Liver (tissue), 8 donors: ENCODE measurements at regions not wholly inside any gene's neighbourhood (a gene's known extent, or its start where the extent isn't known, plus 50 kb on each side); places are given as distances from the start of the nearest gene placed in this dataset.

Source experiments
- DNase-seq: peaks from one replicate; pipeline ENCODE4 v3.0.0-alpha.2; 2017; ENCODE audit warnings: low spot score
- H3K27ac ChIP-seq, 2 donors: one replicate each; pipeline ENCODE4 v1.7.0; 2013; ENCODE audit warnings: inconsistent platforms in 2 of 2, low read length in 2 of 2, control low read depth in 1 of 2, low read depth in 1 of 2, mild to moderate bottlenecking in 1 of 2
- H3K27me3 ChIP-seq, 4 donors: one replicate each; pipeline versions ENCODE4 v1.6.1 to v1.7.0; 2013; ENCODE audit warnings: low read length in 3 of 4, inconsistent platforms in 1 of 4, mild to moderate bottlenecking in 1 of 4, moderate library complexity in 1 of 4; ENCODE audit not compliant: control insufficient read depth in 4 of 4, insufficient read depth in 4 of 4
- H3K36me3 ChIP-seq, 4 donors: one replicate each; pipeline versions ENCODE4 v1.6.1 to v1.7.0; 2013; ENCODE audit warnings: low read length in 3 of 4, mild to moderate bottlenecking in 3 of 4, low read depth in 1 of 4, moderate library complexity in 1 of 4; ENCODE audit not compliant: control insufficient read depth in 4 of 4, insufficient read depth in 3 of 4
- H3K4me1 ChIP-seq, 4 donors: one replicate each; pipeline versions ENCODE4 v1.6.1 to v1.7.0; 2013; ENCODE audit warnings: low read length in 3 of 4, mild to moderate bottlenecking in 3 of 4, moderate library complexity in 1 of 4; ENCODE audit not compliant: control insufficient read depth in 4 of 4, insufficient read depth in 4 of 4
- H3K4me3 ChIP-seq, 3 donors: one replicate each; pipeline versions ENCODE4 v1.6.1 to v1.7.0; 2013; ENCODE audit warnings: low read length in 3 of 3, control low read depth in 1 of 3, low read depth in 1 of 3, mild to moderate bottlenecking in 1 of 3
- H3K9ac ChIP-seq, 2 donors: one replicate each; pipeline ENCODE4 v1.7.0; 2013; ENCODE audit warnings: low read length in 2 of 2, mild to moderate bottlenecking in 2 of 2, moderate library complexity in 2 of 2, control low read depth in 1 of 2, low read depth in 1 of 2
- H3K9me3 ChIP-seq, 4 donors: one replicate each; pipeline versions ENCODE4 v1.6.1 to v1.7.0; 2013; ENCODE audit warnings: low read length in 3 of 4; ENCODE audit not compliant: control insufficient read depth in 4 of 4
- EGR1 ChIP-seq, 2 donors: IDR thresholded peaks; 2 replicates each; pipeline ENCODE4 v1.6.1; 2016 to 2018; ENCODE audit warnings: antibody characterized with exemption in 2 of 2, low read depth in 2 of 2
- FOXA1 ChIP-seq: IDR thresholded peaks from 2 replicates; pipeline ENCODE4 v1.6.1; 2016; ENCODE audit warnings: antibody characterized with exemption
- FOXA2 ChIP-seq: IDR thresholded peaks from 2 replicates; pipeline ENCODE4 v1.6.1; 2016; ENCODE audit warnings: antibody characterized with exemption
- GABPA ChIP-seq, 2 donors: IDR thresholded peaks in 1 of 2; conservative IDR thresholded peaks in 1 of 2; 2 replicates each; pipeline ENCODE4 v1.6.1; 2016; ENCODE audit warnings: antibody characterized with exemption in 2 of 2, mild to moderate bottlenecking in 1 of 2, moderate library complexity in 1 of 2
- HNF4A ChIP-seq, 2 donors: conservative IDR thresholded peaks; 2 replicates each; pipeline ENCODE4 v1.6.1; 2016; ENCODE audit warnings: antibody characterized with exemption in 2 of 2, mild to moderate bottlenecking in 2 of 2
- HNF4G ChIP-seq: IDR thresholded peaks from 2 replicates; pipeline ENCODE4 v1.6.1; 2016; ENCODE audit warnings: antibody characterized with exemption
- JUND ChIP-seq, 2 donors: IDR thresholded peaks; 2 replicates each; pipeline ENCODE4 v1.6.1; 2016; ENCODE audit warnings: antibody characterized with exemption in 2 of 2
- NR2F2 ChIP-seq: IDR thresholded peaks from 2 replicates; pipeline ENCODE4 v1.6.1; 2016; ENCODE audit warnings: antibody characterized with exemption
- RAD21 ChIP-seq, 2 donors: IDR thresholded peaks; 2 replicates each; pipeline ENCODE4 v1.6.1; 2016; ENCODE audit warnings: antibody characterized with exemption in 2 of 2, mild to moderate bottlenecking in 2 of 2
- REST ChIP-seq: IDR thresholded peaks from 2 replicates; pipeline ENCODE4 v1.6.1; 2016; ENCODE audit warnings: antibody characterized with exemption, mild to moderate bottlenecking
- RXRA ChIP-seq, 2 donors: IDR thresholded peaks; 2 replicates each; pipeline ENCODE4 v1.6.1; 2017 to 2018; ENCODE audit warnings: antibody characterized with exemption in 2 of 2, mild to moderate bottlenecking in 1 of 2
- SP1 ChIP-seq: IDR thresholded peaks from 2 replicates; pipeline ENCODE4 v1.6.1; 2018; ENCODE audit warnings: antibody characterized with exemption, mild to moderate bottlenecking
- TAF1 ChIP-seq: conservative IDR thresholded peaks from 2 replicates; pipeline ENCODE4 v1.6.1; 2016; ENCODE audit warnings: antibody characterized with exemption, mild to moderate bottlenecking
- YY1 ChIP-seq: IDR thresholded peaks from 2 replicates; pipeline ENCODE4 v1.6.1; 2016; ENCODE audit warnings: antibody characterized with exemption, mild to moderate bottlenecking
- ZBTB33 ChIP-seq: IDR thresholded peaks from 2 replicates; pipeline ENCODE4 v1.6.1; 2016; ENCODE audit warnings: antibody characterized with exemption
- WGBS: extraction: QIAGEN DNeasy Blood & Tissue Kit; methylation state at CpG from one replicate; pipeline ENCODE4 v1.1.7; 2013; 5-methylcytosine and 5-hydroxymethylcytosine counted together
- TF ChIP-seq, protein P1 (sequence below): IDR thresholded peaks from 2 replicates; pipeline ENCODE4 v1.6.1; 2016; ENCODE audit warnings: antibody characterized with exemption
- TF ChIP-seq, protein P2 (sequence below): IDR thresholded peaks from 2 replicates; pipeline ENCODE4 v1.6.1; 2016; ENCODE audit warnings: antibody characterized with exemption
- TF ChIP-seq, protein P3 (sequence below): fragments of 150-350 bp; IDR thresholded peaks from 2 replicates; pipeline ENCODE4 v1.5.1; 2017; ENCODE audit warnings: improper control_type of control experiment, low read depth, low read length; ENCODE audit not compliant: missing input control
- donor health status: healthy.
- donor health status: healthy.
- donor health status: healthy.
- donor health status: healthy.
- donor health status: healthy.

DNA sequence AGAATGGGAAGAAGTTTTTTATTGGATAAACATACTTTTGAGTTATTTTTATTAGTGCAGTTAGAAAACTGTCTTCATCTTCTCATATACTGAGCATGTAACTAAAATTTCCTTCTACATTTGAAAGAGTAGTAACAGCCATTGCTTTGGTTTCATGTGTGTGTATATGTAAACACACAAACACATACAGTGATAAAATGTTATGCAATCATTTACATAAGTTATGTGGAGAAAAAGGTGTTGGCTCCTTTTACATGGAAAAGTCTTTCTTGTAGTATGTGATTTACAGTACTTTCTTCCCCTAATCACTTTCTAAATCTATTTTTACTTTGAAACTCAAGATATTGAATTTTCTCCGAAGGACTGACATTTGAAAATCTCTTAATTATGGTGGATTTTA lies 194.3 kb upstream of the PACRGL start:
- Histone ChIP-seq H3K4me1 (no peaks in the 10 kb centered on the region), H3K4me3 (no peak overlapping the region), H3K27ac (no peak overlapping the region), H3K27me3 (no peaks in the 10 kb centered on the region), H3K9ac (no peak overlapping the region), H3K36me3 (no peaks in the 10 kb centered on the region), H3K9me3 (no peaks in the 10 kb centered on the region)
- TF ChIP-seq HNF4G = no peak
- TF ChIP-seq HNF4A (conservative IDR thresholded peaks at IDR 0.05) = no peak
- TF ChIP-seq, protein P1, sequence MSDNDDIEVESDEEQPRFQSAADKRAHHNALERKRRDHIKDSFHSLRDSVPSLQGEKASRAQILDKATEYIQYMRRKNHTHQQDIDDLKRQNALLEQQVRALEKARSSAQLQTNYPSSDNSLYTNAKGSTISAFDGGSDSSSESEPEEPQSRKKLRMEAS = no peak
- DNase-seq = no peak
- WGBS = 91% methylated on average over 1 of the region's 1 CpG

DNA sequence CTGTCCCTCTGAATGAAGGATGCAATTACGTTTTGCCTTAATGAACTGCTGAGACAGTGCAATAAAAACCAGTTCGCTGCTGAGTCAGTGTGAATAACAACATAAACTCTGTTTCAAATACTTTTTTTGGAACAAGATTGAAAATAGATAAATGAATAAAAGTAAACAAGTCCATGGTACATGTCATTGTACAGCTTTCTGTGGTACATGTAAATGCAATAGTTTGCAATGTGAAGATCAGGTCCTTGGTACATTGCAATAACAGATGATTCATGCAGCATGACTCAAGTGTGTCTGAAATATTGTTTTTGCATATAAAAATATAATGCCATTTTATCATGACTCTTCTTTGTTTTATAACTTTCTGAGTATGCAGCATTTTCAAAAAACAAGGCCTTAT lies 193.4 kb upstream of the PACRGL start:
- no peaks in the 10 kb centered on the region for H3K27me3 ChIP-seq
- DNase-seq = no peak
- TF ChIP-seq RAD21 (IDR thresholded peaks at IDR 0.05) = no peak
- TF ChIP-seq, protein P1 = no peak
- no peak for TF ChIP-seq NR2F2
- no peak for TF ChIP-seq GABPA (IDR thresholded peaks at IDR 0.05 in 1 of 2, conservative IDR thresholded peaks at IDR 0.05 in 1 of 2)
- no peak for TF ChIP-seq SP1
- no peak for TF ChIP-seq HNF4A (conservative IDR thresholded peaks at IDR 0.05)
- no peak for TF ChIP-seq ZBTB33
- TF ChIP-seq JUND (IDR thresholded peaks at IDR 0.05) = no peak
- no peak for TF ChIP-seq TAF1
- TF ChIP-seq FOXA1 = no peak
- no peak for TF ChIP-seq HNF4G
- TF ChIP-seq FOXA2 = no peak
- TF ChIP-seq YY1 = no peak
- TF ChIP-seq, protein P2, sequence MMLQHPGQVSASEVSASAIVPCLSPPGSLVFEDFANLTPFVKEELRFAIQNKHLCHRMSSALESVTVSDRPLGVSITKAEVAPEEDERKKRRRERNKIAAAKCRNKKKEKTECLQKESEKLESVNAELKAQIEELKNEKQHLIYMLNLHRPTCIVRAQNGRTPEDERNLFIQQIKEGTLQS = no peak
- no peak for TF ChIP-seq REST
- no peak for TF ChIP-seq RXRA (IDR thresholded peaks at IDR 0.05)
- TF ChIP-seq, protein P3, sequence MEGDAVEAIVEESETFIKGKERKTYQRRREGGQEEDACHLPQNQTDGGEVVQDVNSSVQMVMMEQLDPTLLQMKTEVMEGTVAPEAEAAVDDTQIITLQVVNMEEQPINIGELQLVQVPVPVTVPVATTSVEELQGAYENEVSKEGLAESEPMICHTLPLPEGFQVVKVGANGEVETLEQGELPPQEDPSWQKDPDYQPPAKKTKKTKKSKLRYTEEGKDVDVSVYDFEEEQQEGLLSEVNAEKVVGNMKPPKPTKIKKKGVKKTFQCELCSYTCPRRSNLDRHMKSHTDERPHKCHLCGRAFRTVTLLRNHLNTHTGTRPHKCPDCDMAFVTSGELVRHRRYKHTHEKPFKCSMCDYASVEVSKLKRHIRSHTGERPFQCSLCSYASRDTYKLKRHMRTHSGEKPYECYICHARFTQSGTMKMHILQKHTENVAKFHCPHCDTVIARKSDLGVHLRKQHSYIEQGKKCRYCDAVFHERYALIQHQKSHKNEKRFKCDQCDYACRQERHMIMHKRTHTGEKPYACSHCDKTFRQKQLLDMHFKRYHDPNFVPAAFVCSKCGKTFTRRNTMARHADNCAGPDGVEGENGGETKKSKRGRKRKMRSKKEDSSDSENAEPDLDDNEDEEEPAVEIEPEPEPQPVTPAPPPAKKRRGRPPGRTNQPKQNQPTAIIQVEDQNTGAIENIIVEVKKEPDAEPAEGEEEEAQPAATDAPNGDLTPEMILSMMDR = no peak
- no peak for TF ChIP-seq EGR1 (IDR thresholded peaks at IDR 0.05; ENCODE audit: low read depth in 2 of 2)
- H3K4me1 ChIP-seq = no peaks in the 10 kb centered on the region
- no peak overlapping the region for H3K27ac ChIP-seq
- no peak overlapping the region for H3K9ac ChIP-seq
- no peaks in the 10 kb centered on the region for H3K9me3 ChIP-seq
- WGBS = 76% methylated on average over 2 of the region's 2 CpGs
- no peak overlapping the region for H3K4me3 ChIP-seq
- H3K36me3 ChIP-seq = no peaks in the 10 kb centered on the region
